ENCODE measurements at regions not wholly inside any gene's neighbourhood (a gene's known extent, or its start where the extent isn't known, plus 50 kb on each side); places are given as distances from the start of the nearest gene placed in this dataset.

DNA sequence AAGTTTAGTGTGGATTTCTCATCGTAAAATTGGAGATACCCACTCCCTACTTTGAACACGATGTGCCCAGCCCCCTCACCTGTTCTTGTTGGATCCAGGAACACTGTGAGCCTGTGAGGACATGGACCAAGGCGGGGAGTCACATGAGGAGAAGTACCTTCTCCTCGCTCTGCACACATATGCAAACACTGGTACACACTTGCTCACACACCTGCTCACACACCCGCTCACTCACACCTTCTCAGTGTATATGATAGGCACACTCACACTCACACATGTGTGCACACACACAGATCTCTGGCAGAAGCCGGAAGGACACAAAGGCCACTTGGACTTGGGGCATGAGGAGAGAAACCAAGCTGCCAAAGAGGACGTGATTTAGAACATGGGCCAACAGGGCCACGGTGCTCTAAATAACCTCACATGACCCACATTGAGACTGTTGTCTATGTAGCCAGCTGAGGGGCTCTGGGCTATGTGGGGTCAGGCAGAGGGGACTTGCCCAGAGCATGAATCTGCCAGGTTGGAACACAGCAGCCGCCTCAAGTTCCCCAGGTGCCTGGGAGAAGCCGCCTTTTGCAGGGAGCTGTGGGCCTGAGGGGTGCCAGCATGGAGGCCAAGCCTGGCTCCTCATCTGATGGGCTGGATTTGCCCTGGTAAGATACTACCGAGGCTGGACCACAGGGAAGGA, 283.0 kb upstream of the IRX4 start:
- H3K27me3 ChIP-seq (ENCODE audit: insufficient read depth, low read length, poor library complexity), result peaks cover 3% of the 10 kb centered on the region
- TF ChIP-seq, protein P1, sequence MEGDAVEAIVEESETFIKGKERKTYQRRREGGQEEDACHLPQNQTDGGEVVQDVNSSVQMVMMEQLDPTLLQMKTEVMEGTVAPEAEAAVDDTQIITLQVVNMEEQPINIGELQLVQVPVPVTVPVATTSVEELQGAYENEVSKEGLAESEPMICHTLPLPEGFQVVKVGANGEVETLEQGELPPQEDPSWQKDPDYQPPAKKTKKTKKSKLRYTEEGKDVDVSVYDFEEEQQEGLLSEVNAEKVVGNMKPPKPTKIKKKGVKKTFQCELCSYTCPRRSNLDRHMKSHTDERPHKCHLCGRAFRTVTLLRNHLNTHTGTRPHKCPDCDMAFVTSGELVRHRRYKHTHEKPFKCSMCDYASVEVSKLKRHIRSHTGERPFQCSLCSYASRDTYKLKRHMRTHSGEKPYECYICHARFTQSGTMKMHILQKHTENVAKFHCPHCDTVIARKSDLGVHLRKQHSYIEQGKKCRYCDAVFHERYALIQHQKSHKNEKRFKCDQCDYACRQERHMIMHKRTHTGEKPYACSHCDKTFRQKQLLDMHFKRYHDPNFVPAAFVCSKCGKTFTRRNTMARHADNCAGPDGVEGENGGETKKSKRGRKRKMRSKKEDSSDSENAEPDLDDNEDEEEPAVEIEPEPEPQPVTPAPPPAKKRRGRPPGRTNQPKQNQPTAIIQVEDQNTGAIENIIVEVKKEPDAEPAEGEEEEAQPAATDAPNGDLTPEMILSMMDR (IDR thresholded peaks at IDR 0.05; ENCODE audit: borderline replicate concordance, extremely low read depth, low read length, poor library complexity, severe bottlenecking), result no peak
- no peak for TF ChIP-seq EZH2 (IDR thresholded peaks at IDR 0.05; ENCODE audit: borderline replicate concordance, low read depth, low read length, severe bottlenecking)

DNA sequence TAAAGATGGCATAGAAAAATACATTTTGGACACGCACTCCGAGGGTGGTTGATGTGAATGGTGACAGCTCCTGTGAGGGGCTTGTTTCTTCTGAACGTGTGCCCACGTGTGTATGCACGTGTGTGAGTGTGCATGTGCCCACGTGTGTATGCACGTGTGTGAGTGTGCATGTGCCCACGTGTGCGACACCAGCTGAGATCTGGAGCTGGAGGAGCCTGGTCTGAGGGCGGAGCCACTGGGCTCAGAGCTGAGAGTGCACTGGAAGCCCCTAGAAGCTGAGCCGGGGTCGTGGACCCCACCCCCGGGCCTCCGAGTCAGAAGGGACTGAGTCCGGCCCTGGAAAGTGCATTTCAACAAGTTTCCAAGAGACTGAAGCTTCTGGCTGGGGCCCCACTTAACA, 282.5 kb upstream of the IRX4 start:
- H3K27ac ChIP-seq (ENCODE audit: low read length), result no peak overlapping the region
- no peaks in the 10 kb centered on the region for H3K4me1 ChIP-seq (ENCODE audit: insufficient read depth, low read length)
- no peak overlapping the region for H3K9ac ChIP-seq (ENCODE audit: low read depth, low read length)
- peaks cover 3% of the 10 kb centered on the region for H3K27me3 ChIP-seq (ENCODE audit: insufficient read depth, low read length, poor library complexity)
- no peak overlapping the region for H3K4me2 ChIP-seq (ENCODE audit: insufficient read depth, low read length)
- no peak for ATAC-seq (ENCODE audit: insufficient read depth, low read depth)
- no peak overlapping the region for H2AFZ ChIP-seq (ENCODE audit: low read depth, low read length)
- DNase-seq, result no peak
- no peaks in the 10 kb centered on the region for H3K9me3 ChIP-seq (ENCODE audit: insufficient read depth, low read length, severe bottlenecking)
- TF ChIP-seq, protein P1 (IDR thresholded peaks at IDR 0.05; ENCODE audit: borderline replicate concordance, extremely low read depth, low read length, poor library complexity, severe bottlenecking), result no peak
- no peak for TF ChIP-seq EZH2 (IDR thresholded peaks at IDR 0.05; ENCODE audit: borderline replicate concordance, low read depth, low read length, severe bottlenecking)
- no peak overlapping the region for H3K4me3 ChIP-seq (ENCODE audit: low read depth in 1 of 2, low read length in 2 of 2)
- no peaks in the 10 kb centered on the region for H3K36me3 ChIP-seq (ENCODE audit: insufficient read depth, low read length)
- no peaks in the 10 kb centered on the region for H3K79me2 ChIP-seq (ENCODE audit: insufficient read depth, low read length)
- no peaks in the 10 kb centered on the region for H4K20me1 ChIP-seq (ENCODE audit: insufficient read depth, low read length)

More for the DNA sequence above, 283.0 kb upstream of the IRX4 start:
- Histone ChIP-seq H3K27ac (ENCODE audit: low read length) (no peak overlapping the region), H3K4me2 (ENCODE audit: insufficient read depth, low read length) (no peak overlapping the region), H3K9ac (ENCODE audit: low read depth, low read length) (no peak overlapping the region), H3K36me3 (ENCODE audit: insufficient read depth, low read length) (no peaks in the 10 kb centered on the region), H2AFZ (ENCODE audit: low read depth, low read length) (no peak overlapping the region), H3K79me2 (ENCODE audit: insufficient read depth, low read length) (no peaks in the 10 kb centered on the region), H3K4me3 (ENCODE audit: low read depth in 1 of 2, low read length in 2 of 2) (no peak overlapping the region), H4K20me1 (ENCODE audit: insufficient read depth, low read length) (no peaks in the 10 kb centered on the region), H3K9me3 (ENCODE audit: insufficient read depth, low read length, severe bottlenecking) (no peaks in the 10 kb centered on the region), H3K4me1 (ENCODE audit: insufficient read depth, low read length) (no peaks in the 10 kb centered on the region)
- no peak for ATAC-seq (ENCODE audit: insufficient read depth, low read depth)
- no peak for DNase-seq

DNA sequence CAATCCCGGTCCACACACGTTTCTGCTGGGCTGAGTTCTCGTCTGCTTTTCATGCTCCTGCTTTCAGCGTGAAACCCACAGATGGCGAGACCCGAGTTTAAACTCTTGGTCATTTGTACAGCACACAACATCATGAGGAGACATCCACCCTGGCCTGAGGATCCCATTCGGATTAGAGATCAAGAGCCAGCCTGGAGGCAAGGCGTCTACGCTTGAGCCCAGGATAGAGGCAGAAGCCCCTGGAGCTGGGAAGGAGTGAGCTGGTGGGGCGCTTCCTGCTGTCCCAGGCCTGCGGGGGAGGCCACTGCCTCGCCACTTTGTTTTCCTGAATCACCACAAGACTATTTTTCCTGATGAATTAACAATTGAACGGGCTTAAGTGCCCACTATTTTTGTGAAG, 281.9 kb upstream of the IRX4 start:
- Histone ChIP-seq H3K27me3 (ENCODE audit: insufficient read depth, low read length, poor library complexity) (peaks cover 3% of the 10 kb centered on the region), H3K4me1 (ENCODE audit: insufficient read depth, low read length) (no peaks in the 10 kb centered on the region), H3K4me3 (ENCODE audit: low read depth in 1 of 2, low read length in 2 of 2) (no peak overlapping the region), H3K27ac (ENCODE audit: low read length) (no peak overlapping the region), H3K4me2 (ENCODE audit: insufficient read depth, low read length) (no peak overlapping the region), H3K9ac (ENCODE audit: low read depth, low read length) (no peak overlapping the region), H2AFZ (ENCODE audit: low read depth, low read length) (no peak overlapping the region), H3K79me2 (ENCODE audit: insufficient read depth, low read length) (no peaks in the 10 kb centered on the region), H3K36me3 (ENCODE audit: insufficient read depth, low read length) (no peaks in the 10 kb centered on the region), H4K20me1 (ENCODE audit: insufficient read depth, low read length) (no peaks in the 10 kb centered on the region), H3K9me3 (ENCODE audit: insufficient read depth, low read length, severe bottlenecking) (no peaks in the 10 kb centered on the region)
- TF ChIP-seq, protein P1 (IDR thresholded peaks at IDR 0.05; ENCODE audit: borderline replicate concordance, extremely low read depth, low read length, poor library complexity, severe bottlenecking), result no peak
- no peak for TF ChIP-seq EZH2 (IDR thresholded peaks at IDR 0.05; ENCODE audit: borderline replicate concordance, low read depth, low read length, severe bottlenecking)
- DNase-seq (no peak), ATAC-seq (ENCODE audit: insufficient read depth, low read depth) (no peak)

All from DND-41 (cell line).